HCT116 (cell line): ENCODE measurements at regions not wholly inside any gene's neighbourhood (a gene's known extent, or its start where the extent isn't known, plus 50 kb on each side); places are given as distances from the start of the nearest gene placed in this dataset.

Experiments used
- ATAC-seq: fragments of 200-7000 bp; cut with Tn5 transposase; 2 replicates; pipeline ENCODE4 v1.9.1; 2020; ENCODE audit warnings: mild to moderate bottlenecking, moderate library complexity
- BruUV-seq: library from RNA; stranded (reverse); fragments of 400-500 nt; replicated peaks from 2 replicates; lab custom pipeline; 2021; lab: Mats Ljungman, UMichigan
- CTCF ChIA-PET: fragments of 300-600 bp; sonication (Branson Sonifier 250); formaldehyde crosslinking; loops from one replicate; lab custom pipeline; 2021; ENCODE audit warnings: antibody characterized with exemption; lab: Charles Lee
- POLR2A ChIA-PET: fragments of 300-600, 350-600 bp; sonication (Branson Sonifier 250); formaldehyde crosslinking; loops from one replicate; lab custom pipeline; 2021; ENCODE audit warnings: antibody characterized with exemption; lab: Charles Lee
- RAD21 ChIA-PET, 2 experiments: fragments of 300-600 bp; sonication (Branson Sonifier 250); formaldehyde crosslinking; loops; one replicate each; lab custom pipeline; 2023; ENCODE audit warnings: low total read pairs in 2 of 2; ENCODE audit not compliant: uncharacterized antibody in 2 of 2, unreplicated experiment in 2 of 2, low non-redundant PET in 1 of 2; lab: Charles Lee
- DNase-seq: peaks from one replicate; pipeline ENCODE4 v3.0.0-alpha.2; 2010; ENCODE audit warnings: low read depth, low spot score
- H2AFZ ChIP-seq: fragments of 200-600 bp; shearing (Covaris generic), sonication (generic); 2 replicates; pipeline ENCODE4 v1.6.1; 2017; ENCODE audit warnings: low read depth, mixed run types, mixed read lengths, antibody characterized with exemption, low read length; ENCODE audit not compliant: poor library complexity, severe bottlenecking
- H3K27ac ChIP-seq: 2 replicates; pipeline ENCODE4 v1.5.1; 2012; ENCODE audit warnings: low read depth, low read length
- H3K27me3 ChIP-seq: fragments of 200-600 bp; sonication (generic); 2 replicates; pipeline ENCODE4 v1.6.1; 2016; ENCODE audit warnings: mixed run types, low read length, mixed read lengths; ENCODE audit not compliant: insufficient read depth
- H3K36me3 ChIP-seq, 2 experiments: fragments of 200-500 bp in 1 of 2; fragments of 200-600 bp in 1 of 2; sonication (Bioruptor generic) in 1 of 2; sonication (generic) in 1 of 2; 2 replicates each; pipeline versions ENCODE4 v1.5.1 to v1.6.1; 2014 to 2016; ENCODE audit warnings: low read length in 2 of 2, inconsistent platforms in 1 of 2, mixed read lengths in 1 of 2, mixed run types in 1 of 2; ENCODE audit not compliant: insufficient read depth in 2 of 2, control insufficient read depth in 1 of 2
- H3K4me1 ChIP-seq, 2 experiments: fragments of 200-600 bp in 1 of 2; sonication (generic) in 1 of 2; 2 replicates each; pipeline versions ENCODE4 v1.5.1 to v1.6.1; 2012 to 2017; ENCODE audit warnings: low read length in 2 of 2, inconsistent platforms in 1 of 2, mild to moderate bottlenecking in 1 of 2, mixed read lengths in 1 of 2, mixed run types in 1 of 2, moderate library complexity in 1 of 2; ENCODE audit not compliant: insufficient read depth in 2 of 2, control insufficient read depth in 1 of 2
- H3K4me2 ChIP-seq: fragments of 200-600 bp; sonication (generic); 2 replicates; pipeline ENCODE4 v1.6.1; 2017; ENCODE audit warnings: mixed run types, low read length, mixed read lengths
- H3K4me3 ChIP-seq, 2 experiments: fragments of 200-600 bp in 1 of 2; sonication (generic) in 1 of 2; replicated peaks in 1 of 2; 2 replicates each; pipeline ENCODE4 v1.5.1; 2011 to 2016; ENCODE audit warnings: low read length in 2 of 2, control low read depth in 1 of 2, low read depth in 1 of 2, mild to moderate bottlenecking in 1 of 2, mixed read lengths in 1 of 2, mixed run types in 1 of 2
- H3K79me2 ChIP-seq: fragments of 200-600 bp; sonication (generic); 2 replicates; pipeline ENCODE4 v1.6.1; 2017; ENCODE audit warnings: mild to moderate bottlenecking, mixed run types, low read length, moderate library complexity, mixed read lengths; ENCODE audit not compliant: insufficient read depth
- H3K9ac ChIP-seq: fragments of 200-600 bp; sonication (generic); 2 replicates; pipeline ENCODE4 v1.6.1; 2016; ENCODE audit warnings: low read length, mixed read lengths
- H3K9me2 ChIP-seq: fragments of 200-600 bp; sonication (generic), shearing (Covaris generic); 2 replicates; pipeline ENCODE4 v1.6.1; 2017; ENCODE audit warnings: mixed run types, mild to moderate bottlenecking, moderate library complexity; ENCODE audit not compliant: insufficient read depth
- H3K9me3 ChIP-seq, 2 experiments: fragments of 200-500 bp in 1 of 2; fragments of 200-600 bp in 1 of 2; sonication (Bioruptor generic) in 1 of 2; sonication (generic) in 1 of 2; 2 replicates each; pipeline ENCODE4 v1.6.1; 2014 to 2017; ENCODE audit warnings: low read length in 2 of 2, mixed read lengths in 2 of 2, inconsistent platforms in 1 of 2, low read depth in 1 of 2, mild to moderate bottlenecking in 1 of 2, mixed run types in 1 of 2, moderate library complexity in 1 of 2; ENCODE audit not compliant: control insufficient read depth in 1 of 2, insufficient read depth in 1 of 2
- H4K20me1 ChIP-seq: fragments of 200-600 bp; sonication (generic), shearing (Covaris generic); 2 replicates; pipeline ENCODE4 v1.6.1; 2017; ENCODE audit warnings: mixed run types, mild to moderate bottlenecking, moderate library complexity; ENCODE audit not compliant: insufficient read depth
- CEBPB ChIP-seq: IDR thresholded peaks from 2 replicates; pipeline ENCODE4 v1.6.1; 2012; ENCODE audit warnings: low read depth
- ELF1 ChIP-seq: IDR thresholded peaks from 2 replicates; pipeline ENCODE4 v1.6.1; 2012; ENCODE audit warnings: low read depth, borderline replicate concordance
- EZH2 ChIP-seq: fragments of 200-600 bp; sonication (generic); IDR thresholded peaks from 2 replicates; pipeline ENCODE4 v1.6.1; 2017; ENCODE audit warnings: antibody characterized with exemption, mixed run types
- EZH2phosphoT487 ChIP-seq: fragments of 200-600 bp; IDR thresholded peaks from 2 replicates; pipeline ENCODE4 v1.6.1; 2018; ENCODE audit warnings: antibody characterized with exemption, borderline replicate concordance
- FOSL1 ChIP-seq: IDR thresholded peaks from 2 replicates; pipeline ENCODE4 v1.6.1; 2012; ENCODE audit warnings: low read depth
- POLR2AphosphoS5 ChIP-seq: IDR thresholded peaks from 2 replicates; pipeline ENCODE4 v1.6.1; 2011; ENCODE audit warnings: mild to moderate bottlenecking, low read depth, low read length, moderate library complexity
- intact Hi-C: fragments of 100-400 bp; cut with micrococcal nuclease; formaldehyde crosslinking; loops from 2 replicates; pipeline ENCODE4 v1.10.0; 2022
- TF ChIP-seq, protein P1 (sequence below): IDR thresholded peaks from 2 replicates; pipeline ENCODE4 v1.6.1; 2012

DNA sequence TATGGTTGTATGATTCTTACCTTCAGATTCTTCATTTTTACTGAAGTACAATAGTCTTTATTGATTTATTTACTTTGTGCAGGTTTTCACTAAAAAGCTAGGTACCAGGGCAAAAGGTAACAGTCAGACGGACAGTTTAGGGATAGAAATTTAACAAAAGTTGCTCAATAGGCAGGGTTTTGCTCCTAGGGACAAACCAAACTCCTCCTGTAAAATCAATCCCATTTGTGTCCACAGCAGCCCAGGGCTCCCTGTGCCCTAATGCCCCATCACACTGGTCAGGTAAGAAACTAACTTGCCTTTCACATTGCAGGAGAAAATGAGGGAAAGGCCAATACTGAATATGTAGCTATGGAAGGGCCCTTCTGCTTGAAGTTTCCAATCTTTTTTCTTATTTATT lies 410.9 kb downstream of the EPHA4 start:
- Histone ChIP-seq H3K36me3 (no peaks in the 10 kb centered on the region), H3K9me2 (no peaks in the 10 kb centered on the region), H3K4me2 (no peak overlapping the region), H3K79me2 (no peaks in the 10 kb centered on the region), H2AFZ (no peak overlapping the region), H3K9ac (no peak overlapping the region), H3K4me3 (no peak overlapping the region), H3K27me3 (no peaks in the 10 kb centered on the region), H4K20me1 (no peaks in the 10 kb centered on the region; the same call in 1 of the 2 replicates), H3K4me1 (no peaks in the 10 kb centered on the region), H3K27ac (no peak overlapping the region), H3K9me3 (no peaks in the 10 kb centered on the region)
- TF ChIP-seq POLR2AphosphoS5, result no peak
- RAD21 ChIA-PET, result no interaction called here
- no TSS peak for BruUV-seq
- CTCF ChIA-PET, result no interaction called here
- intact Hi-C loops, result no loop called here
- POLR2A ChIA-PET, result no interaction called here
- DNase-seq (no peak), ATAC-seq (no peak)

DNA sequence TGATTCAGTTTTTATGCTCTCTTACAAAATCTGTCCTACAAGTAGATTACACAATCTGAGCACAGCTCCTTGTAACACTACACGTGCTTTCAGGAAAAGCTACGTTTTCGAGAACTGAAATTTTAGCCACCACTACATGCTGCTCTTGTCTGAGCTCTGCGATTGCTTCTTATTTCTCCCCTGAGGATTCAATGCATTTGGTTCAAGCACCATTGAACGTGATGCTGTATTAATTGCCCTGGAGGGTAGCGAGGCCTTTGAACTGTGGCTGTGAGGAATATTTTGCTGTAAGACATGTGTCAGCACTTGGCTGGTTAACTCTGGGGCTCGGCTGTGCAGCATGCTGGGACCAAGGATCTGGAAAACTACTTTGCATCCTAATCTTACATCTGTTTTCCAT lies 405.8 kb downstream of the EPHA4 start:
- no peaks in the 10 kb centered on the region; the same call in 1 of the 2 replicates for H4K20me1 ChIP-seq
- no peaks in the 10 kb centered on the region for H3K9me3 ChIP-seq
- DNase-seq (no peak), ATAC-seq (no peak)
- no peaks in the 10 kb centered on the region for H3K79me2 ChIP-seq
- TF ChIP-seq EZH2, result no peak
- TF ChIP-seq, protein P1, sequence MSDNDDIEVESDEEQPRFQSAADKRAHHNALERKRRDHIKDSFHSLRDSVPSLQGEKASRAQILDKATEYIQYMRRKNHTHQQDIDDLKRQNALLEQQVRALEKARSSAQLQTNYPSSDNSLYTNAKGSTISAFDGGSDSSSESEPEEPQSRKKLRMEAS, result no peak
- TF ChIP-seq ELF1, result no peak
- TF ChIP-seq EZH2phosphoT487, result no peak
- TF ChIP-seq FOSL1, result no peak
- TF ChIP-seq CEBPB, result no peak
- H3K4me1 ChIP-seq, result no peaks in the 10 kb centered on the region
- ChIA-PET POLR2A (no interaction called here), RAD21 (no interaction called here), CTCF (no interaction called here)
- no peak overlapping the region for H3K4me3 ChIP-seq
- H3K4me2 ChIP-seq, result no peak overlapping the region
- no TSS peak for BruUV-seq
- no peak overlapping the region for H3K27ac ChIP-seq
- H3K27me3 ChIP-seq, result no peaks in the 10 kb centered on the region
- H2AFZ ChIP-seq, result no peak overlapping the region
- H3K9ac ChIP-seq, result no peak overlapping the region
- H3K36me3 ChIP-seq, result no peaks in the 10 kb centered on the region
- H3K9me2 ChIP-seq, result no peaks in the 10 kb centered on the region
- intact Hi-C loops, result no loop called here
